Fibroblast of gingiva (primary cell): ENCODE measurements at regions not wholly inside any gene's neighbourhood (a gene's known extent, or its start where the extent isn't known, plus 50 kb on each side); places are given as distances from the start of the nearest gene placed in this dataset.

Experiments used
- DNase-seq: peaks from one replicate; pipeline ENCODE4 v3.0.0-alpha.2; 2011; ENCODE audit warnings: low read depth

GRCh38 chr7:136665878-136666509 lies 202.5 kb upstream of the CHRM2 start:
- DNase-seq = no peak

- no peak for DNase-seq
These were observed 203.9 kb upstream of the CHRM2 start for GRCh38 chr7:136664537-136664936.

- no peak for DNase-seq
These were observed 210.9 kb upstream of the CHRM2 start for GRCh38 chr7:136657482-136657921.

GRCh38 chr7:136656516-136656915 lies 211.9 kb upstream of the CHRM2 start:
- no peak for DNase-seq

GRCh38 chr7:136655414-136655813 lies 213.0 kb upstream of the CHRM2 start:
- DNase-seq = no peak

DNA sequence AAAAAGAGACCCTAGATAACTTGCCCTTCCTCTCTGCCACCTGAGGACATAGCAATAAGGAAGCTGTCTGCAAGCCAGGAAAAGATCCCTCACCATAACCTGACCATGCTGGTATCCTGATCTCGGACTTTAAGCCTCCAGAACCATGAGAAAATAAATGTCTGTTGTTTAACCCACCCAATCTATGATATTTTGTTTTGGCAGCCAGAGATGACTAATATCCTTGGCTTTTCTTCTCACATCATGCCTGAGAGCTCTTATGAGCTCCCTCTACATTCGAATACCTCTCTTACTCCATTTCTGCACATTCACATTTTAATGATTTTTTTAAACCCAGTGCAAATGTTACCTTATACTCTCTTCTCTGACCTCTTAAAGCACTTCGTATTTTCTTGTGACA lies 214.0 kb upstream of the CHRM2 start:
- DNase-seq = no peak

DNA sequence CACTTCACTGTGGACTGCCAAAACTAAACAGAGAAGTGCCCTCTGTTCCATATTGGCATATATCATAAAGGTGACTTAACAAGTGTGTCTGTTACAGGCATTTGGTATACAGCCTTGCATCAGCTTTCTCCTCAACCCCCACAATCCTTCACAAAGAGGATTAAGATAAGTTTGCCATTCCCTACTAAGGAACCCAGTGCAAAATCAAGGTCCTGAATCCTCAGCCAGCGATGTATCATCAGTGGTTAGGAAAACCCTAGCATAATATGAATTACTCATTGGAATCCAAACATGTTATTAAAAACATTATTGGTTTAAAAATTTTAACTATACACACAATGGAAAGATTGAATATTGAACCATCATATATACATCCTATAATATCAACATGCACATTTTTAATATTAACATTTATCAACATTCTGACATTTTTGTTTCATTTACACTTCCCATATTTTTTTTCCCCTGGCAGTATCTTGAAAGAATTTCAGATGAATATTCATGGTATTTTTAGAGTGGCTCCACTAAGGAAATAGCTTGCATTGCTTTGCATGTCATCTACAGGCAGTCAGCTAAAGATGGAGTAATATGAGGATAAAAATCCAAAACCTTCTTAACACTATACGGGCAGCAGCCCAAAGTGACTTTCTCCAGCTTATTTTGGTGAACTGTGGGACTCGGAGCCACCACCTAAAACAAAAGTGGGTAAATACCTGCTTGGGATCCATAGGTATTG lies 215.6 kb upstream of the CHRM2 start:
- no peak for DNase-seq

DNA sequence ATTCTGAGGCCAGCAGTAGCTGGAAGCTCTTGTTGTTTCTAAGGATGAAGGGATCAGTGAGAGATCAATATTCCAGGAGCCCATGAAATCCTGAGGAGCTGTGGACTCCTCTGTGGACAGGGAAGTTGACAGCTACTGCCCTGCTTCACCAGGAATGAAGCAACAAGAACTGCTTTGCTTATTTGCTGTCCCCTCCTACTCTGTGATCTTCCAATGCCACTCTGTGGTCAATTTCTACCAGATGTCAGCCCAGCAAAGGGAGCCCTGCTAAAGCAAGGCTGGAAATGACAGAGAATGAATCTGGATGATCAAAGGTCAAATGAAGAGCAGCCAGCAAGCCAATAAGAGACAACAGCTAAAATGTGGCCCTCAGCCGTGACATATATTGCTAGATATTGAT lies 227.5 kb upstream of the CHRM2 start:
- DNase-seq = no peak

GRCh38 chr7:136637813-136638212 lies 230.6 kb upstream of the CHRM2 start:
- no peak for DNase-seq

- DNase-seq = no peak
These were observed 232.7 kb upstream of the CHRM2 start for GRCh38 chr7:136635751-136636150.

- no peak for DNase-seq
These were observed 249.6 kb upstream of the CHRM2 start for GRCh38 chr7:136618818-136619217.

DNA sequence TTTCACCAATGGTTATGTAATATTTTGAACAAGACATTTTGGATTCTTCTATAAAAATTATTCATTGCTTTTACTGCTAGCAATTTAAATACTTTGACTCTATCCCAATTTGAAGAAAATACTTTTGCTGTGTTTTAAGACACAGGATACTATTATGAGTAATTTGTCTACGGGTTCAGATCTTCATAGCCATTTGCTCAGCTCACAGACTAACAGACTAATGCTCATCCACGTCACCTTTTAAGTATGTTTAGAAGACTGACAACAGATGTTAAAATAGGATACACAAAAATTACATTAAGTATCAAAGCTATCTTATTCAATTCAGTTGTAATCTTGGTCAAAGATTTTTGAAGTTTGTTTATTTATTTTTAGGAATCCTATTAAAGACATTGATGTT lies 251.3 kb upstream of the CHRM2 start:
- no peak for DNase-seq

GRCh38 chr7:136605532-136606329 lies 262.7 kb upstream of the CHRM2 start:
- no peak for DNase-seq

DNA sequence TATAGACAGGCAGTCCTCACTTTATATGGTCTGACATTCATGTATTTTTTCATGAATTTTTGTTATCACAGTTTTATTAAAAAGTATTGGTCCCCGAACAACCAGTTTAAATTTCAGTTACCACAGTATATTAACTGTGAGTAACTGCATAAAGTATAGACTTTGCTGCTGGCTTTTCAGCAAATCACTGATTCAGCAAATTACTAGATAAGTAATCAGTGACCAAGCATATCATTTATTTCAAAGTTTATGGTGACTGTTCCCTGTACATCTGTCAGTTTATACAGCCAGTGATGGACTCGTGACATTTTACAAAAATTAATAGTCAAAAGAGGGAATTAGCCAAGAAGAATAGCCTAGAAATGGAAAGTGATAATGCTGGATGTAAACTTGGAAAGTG lies 266.7 kb upstream of the CHRM2 start:
- DNase-seq = no peak

DNA sequence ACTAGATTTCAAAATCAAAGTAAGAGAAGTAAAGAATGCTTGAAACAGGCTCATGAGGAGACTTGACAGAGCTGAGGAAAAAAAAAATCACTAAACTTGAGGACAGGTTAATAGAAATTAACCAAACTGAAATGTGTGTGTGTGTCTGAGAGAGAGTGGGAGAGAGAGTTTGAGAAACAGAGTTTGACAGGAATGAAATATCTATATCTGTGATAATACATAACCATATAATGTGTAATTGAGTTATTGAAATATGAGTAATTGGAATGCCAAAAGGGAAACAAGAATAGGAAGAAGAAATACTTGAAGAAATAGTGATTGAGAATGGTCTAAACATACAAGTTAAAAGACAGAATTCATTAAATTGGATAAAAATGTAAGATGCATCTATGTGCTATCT lies 268.0 kb upstream of the CHRM2 start:
- DNase-seq = no peak

DNA sequence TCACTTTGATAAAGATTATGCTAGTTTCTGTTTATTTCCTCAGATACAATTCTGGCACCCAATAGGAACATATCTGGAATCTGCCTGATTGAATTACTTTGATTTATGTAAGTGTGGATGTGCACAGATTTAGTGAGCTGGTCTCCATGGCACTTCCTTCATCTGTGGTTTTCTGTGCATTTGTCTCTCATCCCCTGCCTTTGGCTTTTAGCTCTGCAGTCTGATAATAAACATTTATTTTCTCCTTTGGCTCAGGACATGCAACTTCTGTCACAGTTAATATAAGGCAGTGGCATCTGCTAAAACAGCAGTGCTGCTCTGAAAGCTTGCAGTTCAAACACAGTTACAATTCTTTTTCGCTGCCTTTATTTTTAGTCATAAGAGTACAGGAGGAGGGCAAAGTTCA lies 273.7 kb upstream of the CHRM2 start:
- DNase-seq = no peak

DNA sequence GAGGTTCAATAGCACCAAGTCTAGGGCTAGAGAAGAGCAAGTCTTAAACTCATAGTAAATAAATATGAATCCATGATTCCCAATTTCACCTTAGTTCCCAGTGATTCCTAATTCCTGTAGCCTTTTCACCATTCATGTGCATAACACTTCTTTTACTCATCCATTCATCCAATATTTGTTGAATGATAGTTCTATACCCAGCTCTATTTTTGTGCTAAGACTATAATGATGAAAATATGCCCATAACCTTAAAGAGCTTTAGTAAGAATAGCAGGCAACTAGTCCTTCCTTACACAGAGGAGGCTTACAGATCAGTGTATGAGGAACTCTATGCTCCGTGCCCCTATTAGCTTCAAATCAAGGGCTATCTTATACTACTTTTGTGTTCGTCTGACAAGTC lies 280.2 kb upstream of the CHRM2 start:
- DNase-seq = no peak

DNA sequence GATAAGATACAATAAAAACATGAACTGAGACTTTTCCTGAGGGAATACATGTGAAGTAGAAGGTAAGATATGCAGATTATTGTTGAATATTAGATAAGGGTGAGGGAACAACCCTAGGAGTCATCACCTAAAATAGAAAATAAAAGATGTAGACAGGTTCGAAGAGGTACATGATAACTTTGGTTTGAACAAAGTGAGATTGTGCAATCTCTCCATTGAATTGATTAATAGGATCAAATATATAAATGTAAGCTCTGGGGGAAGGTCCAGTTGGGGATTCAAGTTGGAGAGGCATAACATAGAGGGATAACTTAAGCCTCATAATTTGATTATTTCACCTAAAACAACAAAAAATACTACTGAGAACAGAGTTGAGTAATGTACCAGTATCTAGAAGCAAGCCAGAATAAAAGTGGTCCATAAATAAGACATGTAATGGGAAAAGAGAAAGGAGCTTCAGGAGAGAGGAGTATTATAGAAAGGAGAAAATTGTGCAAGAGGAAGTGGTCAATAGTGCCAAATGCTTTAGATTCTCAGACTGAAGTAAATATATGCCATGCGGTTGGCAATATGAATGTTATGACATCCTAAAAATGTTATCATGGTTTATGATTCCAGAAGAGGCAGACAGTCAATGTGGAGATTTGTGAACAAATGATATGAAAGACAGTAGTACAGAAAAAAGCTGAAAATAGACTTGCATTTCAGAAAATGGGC lies 282.3 kb upstream of the CHRM2 start:
- no peak for DNase-seq

- no peak for DNase-seq
These were observed 302.0 kb upstream of the CHRM2 start for GRCh38 chr7:136566491-136566890.

- no peak for DNase-seq
These were observed 312.5 kb upstream of the CHRM2 start for GRCh38 chr7:136555933-136556332.

GRCh38 chr7:136551618-136552017 lies 316.8 kb upstream of the CHRM2 start:
- no peak for DNase-seq

DNA sequence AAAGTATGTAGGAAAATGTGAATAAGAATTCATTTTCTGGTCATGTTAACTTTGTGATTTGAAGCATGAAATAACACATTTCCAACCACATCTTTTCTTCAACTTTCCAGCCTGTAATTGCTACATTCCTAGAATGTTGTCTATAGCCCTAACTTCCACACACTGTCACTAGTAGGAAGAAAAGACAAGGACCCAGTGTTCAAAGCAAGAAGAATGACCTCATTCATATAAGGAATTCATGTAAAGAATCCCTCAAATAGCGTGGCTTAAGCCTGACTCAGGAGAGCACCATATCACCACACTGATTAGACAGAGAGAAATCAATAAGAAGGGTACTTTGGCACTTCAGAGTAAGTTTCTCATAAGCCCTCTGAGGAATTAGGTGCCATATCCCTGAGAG lies 318.7 kb upstream of the CHRM2 start:
- no peak for DNase-seq
